Mesendoderm (in vitro differentiated cells): ENCODE measurements at regions not wholly inside any gene's neighbourhood (a gene's known extent, or its start where the extent isn't known, plus 50 kb on each side); places are given as distances from the start of the nearest gene placed in this dataset.
"Not testable (repeated sequence)": the region's sequence is repeated elsewhere in the genome, so short reads cannot be mapped to it uniquely, and the experiment has no call there.

Source experiments
- DNase-seq: peaks from one replicate; pipeline ENCODE4 v3.0.0; 2013
- H2AK5ac ChIP-seq: 2 replicates; pipeline ENCODE4 v1.6.1; 2013; ENCODE audit warnings: low read length, inconsistent platforms
- H2BK120ac ChIP-seq: 2 replicates; pipeline ENCODE4 v1.6.1; 2013; ENCODE audit warnings: low read depth, mild to moderate bottlenecking, low read length, moderate library complexity, mixed read lengths
- H2BK15ac ChIP-seq: replicated peaks from 2 replicates; pipeline ENCODE4 v1.6.1; 2013; ENCODE audit warnings: low read depth, mild to moderate bottlenecking, moderate library complexity
- H2BK5ac ChIP-seq: 2 replicates; pipeline ENCODE4 v1.6.1; 2013; ENCODE audit warnings: low read length, inconsistent platforms
- H3K18ac ChIP-seq: 2 replicates; pipeline ENCODE4 v1.6.1; 2013; ENCODE audit warnings: mild to moderate bottlenecking, low read length, mixed read lengths
- H3K23ac ChIP-seq: one replicate; pipeline ENCODE4 v1.6.1; 2013; ENCODE audit warnings: low read length
- H3K27ac ChIP-seq: 2 replicates; pipeline ENCODE4 v1.5.1; 2013; ENCODE audit warnings: low read depth, mild to moderate bottlenecking, inconsistent platforms, low read length, moderate library complexity
- H3K27me3 ChIP-seq: 2 replicates; pipeline ENCODE4 v1.6.1; 2013; ENCODE audit warnings: low read length, control low read depth, mild to moderate bottlenecking, inconsistent platforms; ENCODE audit not compliant: insufficient read depth, poor library complexity
- H3K36me3 ChIP-seq: 2 replicates; pipeline ENCODE4 v1.6.1; 2013; ENCODE audit warnings: low read length, inconsistent platforms; ENCODE audit not compliant: control insufficient read depth, insufficient read depth
- H3K4ac ChIP-seq: one replicate; pipeline ENCODE4 v1.6.1; 2013; ENCODE audit warnings: low read depth, mild to moderate bottlenecking, low read length, moderate library complexity
- H3K4me1 ChIP-seq: 2 replicates; pipeline ENCODE4 v1.6.1; 2013; ENCODE audit warnings: low read depth, low read length, inconsistent platforms; ENCODE audit not compliant: control insufficient read depth
- H3K4me2 ChIP-seq: 2 replicates; pipeline ENCODE4 v1.6.1; 2013; ENCODE audit warnings: low read length
- H3K4me3 ChIP-seq: 2 replicates; pipeline ENCODE4 v1.5.1; 2013; ENCODE audit warnings: mild to moderate bottlenecking, low read length
- H3K56ac ChIP-seq: one replicate; pipeline ENCODE4 v1.6.1; 2013; ENCODE audit warnings: low read length
- H3K79me1 ChIP-seq: 2 replicates; pipeline ENCODE4 v1.6.1; 2013; ENCODE audit warnings: low read length, inconsistent platforms
- H3K79me2 ChIP-seq: 2 replicates; pipeline ENCODE4 v1.6.1; 2013; ENCODE audit warnings: mild to moderate bottlenecking, low read length; ENCODE audit not compliant: control insufficient read depth, insufficient read depth
- H3K9ac ChIP-seq: 2 replicates; pipeline ENCODE4 v1.6.1; 2013; ENCODE audit warnings: low read length, inconsistent platforms
- H4K5ac ChIP-seq: one replicate; pipeline ENCODE4 v1.6.1; 2013; ENCODE audit warnings: low read length
- H4K8ac ChIP-seq: one replicate; pipeline ENCODE4 v1.6.1; 2013; ENCODE audit warnings: low read depth, mild to moderate bottlenecking, control low read depth, low read length, moderate library complexity
- WGBS: extraction: QIAGEN DNeasy Blood & Tissue Kit; methylation state at CpG from one replicate; pipeline ENCODE4 v1.1.7; 2013; ENCODE audit warnings: low lambda C conversion rate, missing lambda C conversion rate; ENCODE audit not compliant: insufficient coverage; ENCODE audit errors: extremely low coverage; 5-methylcytosine and 5-hydroxymethylcytosine counted together

- Histone ChIP-seq H3K36me3 (no peaks in the 10 kb centered on the region), H3K4me1 (no peaks in the 10 kb centered on the region), H2BK15ac (no peak overlapping the region), H2BK120ac (no peak overlapping the region), H4K5ac (no peak overlapping the region), H2BK5ac (no peak overlapping the region), H3K4ac (no peak overlapping the region), H3K4me3 (no peak overlapping the region), H3K27ac (no peak overlapping the region), H3K18ac (no peak overlapping the region), H3K27me3 (no peaks in the 10 kb centered on the region), H3K9ac (no peak overlapping the region), H3K4me2 (no peak overlapping the region), H3K79me1 (no peaks in the 10 kb centered on the region), H3K56ac (no peak overlapping the region), H2AK5ac (no peak overlapping the region), H4K8ac (no peak overlapping the region), H3K23ac (no peak overlapping the region), H3K79me2 (no peaks in the 10 kb centered on the region)
- DNase-seq = no peak
- no CpG with 5 or more reads among the region's 1 CpG for WGBS
These were observed 573.8 kb downstream of the POM121L12 start for GRCh38 chr7:53609185-53609584.

GRCh38 chr7:53611043-53611442 lies 575.6 kb downstream of the POM121L12 start:
- no peaks in the 10 kb centered on the region for H3K4me1 ChIP-seq
- no CpG with 5 or more reads among the region's 3 CpGs for WGBS
- H3K56ac ChIP-seq = no peak overlapping the region
- H3K23ac ChIP-seq = no peak overlapping the region
- no peak overlapping the region for H3K18ac ChIP-seq
- H4K8ac ChIP-seq = no peak overlapping the region
- no peak overlapping the region for H3K27ac ChIP-seq
- H3K9ac ChIP-seq = no peak overlapping the region
- H3K4me2 ChIP-seq = no peak overlapping the region
- no peak overlapping the region for H2BK15ac ChIP-seq
- H2BK5ac ChIP-seq = no peak overlapping the region
- no peak overlapping the region for H2AK5ac ChIP-seq
- no peak for DNase-seq
- H3K27me3 ChIP-seq = no peaks in the 10 kb centered on the region
- H3K4ac ChIP-seq = no peak overlapping the region
- H3K79me1 ChIP-seq = no peaks in the 10 kb centered on the region
- no peak overlapping the region for H4K5ac ChIP-seq
- no peak overlapping the region for H3K4me3 ChIP-seq
- H3K79me2 ChIP-seq = no peaks in the 10 kb centered on the region
- no peak overlapping the region for H2BK120ac ChIP-seq
- H3K36me3 ChIP-seq = no peaks in the 10 kb centered on the region

GRCh38 chr7:53624356-53624755 lies 588.9 kb downstream of the POM121L12 start:
- DNase-seq = no peak
- Histone ChIP-seq H2BK120ac (no peak overlapping the region), H3K4ac (no peak overlapping the region), H3K79me1 (no peaks in the 10 kb centered on the region), H3K4me1 (no peaks in the 10 kb centered on the region), H2AK5ac (no peak overlapping the region), H3K27me3 (no peaks in the 10 kb centered on the region), H2BK5ac (no peak overlapping the region), H3K36me3 (no peaks in the 10 kb centered on the region), H3K4me2 (no peak overlapping the region), H3K4me3 (no peak overlapping the region), H3K18ac (no peak overlapping the region), H3K27ac (no peak overlapping the region), H3K56ac (no peak overlapping the region), H2BK15ac (no peak overlapping the region), H3K23ac (no peak overlapping the region), H4K5ac (no peak overlapping the region), H3K9ac (no peak overlapping the region), H3K79me2 (no peaks in the 10 kb centered on the region), H4K8ac (no peak overlapping the region)
- no CpG with 5 or more reads among the region's 4 CpGs for WGBS

- H3K4me3 ChIP-seq = no peak overlapping the region
- WGBS = no CpG with 5 or more reads among the region's 6 CpGs
- no peak for DNase-seq
- no peak overlapping the region for H3K9ac ChIP-seq
- H3K27ac ChIP-seq = no peak overlapping the region
- no peak overlapping the region for H3K18ac ChIP-seq
- H3K79me1 ChIP-seq = no peaks in the 10 kb centered on the region
- no peak overlapping the region for H2AK5ac ChIP-seq
- no peak overlapping the region for H4K8ac ChIP-seq
- no peak overlapping the region for H2BK120ac ChIP-seq
- H3K4ac ChIP-seq = no peak overlapping the region
- no peaks in the 10 kb centered on the region for H3K27me3 ChIP-seq
- H4K5ac ChIP-seq = no peak overlapping the region
- H2BK5ac ChIP-seq = no peak overlapping the region
- no peaks in the 10 kb centered on the region for H3K79me2 ChIP-seq
- no peaks in the 10 kb centered on the region for H3K36me3 ChIP-seq
- no peak overlapping the region for H3K23ac ChIP-seq
- H3K4me1 ChIP-seq = no peaks in the 10 kb centered on the region
- H3K56ac ChIP-seq = no peak overlapping the region
- H2BK15ac ChIP-seq = no peak overlapping the region
- no peak overlapping the region for H3K4me2 ChIP-seq
These were observed 593.3 kb downstream of the POM121L12 start for GRCh38 chr7:53628775-53629174.

GRCh38 chr7:53635251-53635650 lies 599.8 kb downstream of the POM121L12 start:
- not testable (repeated sequence) for H3K27ac ChIP-seq, H3K56ac ChIP-seq, H3K4ac ChIP-seq, DNase-seq, H3K27me3 ChIP-seq, H3K9ac ChIP-seq, H3K4me3 ChIP-seq, H3K4me2 ChIP-seq, H2BK5ac ChIP-seq, H2BK15ac ChIP-seq, H3K23ac ChIP-seq, H2AK5ac ChIP-seq, H3K36me3 ChIP-seq, H3K79me2 ChIP-seq, H3K4me1 ChIP-seq, H3K79me1 ChIP-seq, H4K5ac ChIP-seq, H2BK120ac ChIP-seq, H4K8ac ChIP-seq, H3K18ac ChIP-seq
- WGBS = no CpG with 5 or more reads among the region's 5 CpGs

GRCh38 chr7:53638517-53638916 lies 603.1 kb downstream of the POM121L12 start:
- no peak overlapping the region for H3K9ac ChIP-seq
- no peak overlapping the region for H2BK120ac ChIP-seq
- H3K4me2 ChIP-seq = no peak overlapping the region
- no peaks in the 10 kb centered on the region for H3K36me3 ChIP-seq
- no peak overlapping the region for H4K8ac ChIP-seq
- H4K5ac ChIP-seq = no peak overlapping the region
- no peak overlapping the region for H3K27ac ChIP-seq
- no peak for DNase-seq
- H3K79me2 ChIP-seq = no peaks in the 10 kb centered on the region
- no peaks in the 10 kb centered on the region for H3K27me3 ChIP-seq
- H3K56ac ChIP-seq = no peak overlapping the region
- no peak overlapping the region for H2AK5ac ChIP-seq
- H2BK5ac ChIP-seq = no peak overlapping the region
- H3K79me1 ChIP-seq = no peaks in the 10 kb centered on the region
- H3K23ac ChIP-seq = no peak overlapping the region
- no peak overlapping the region for H3K4ac ChIP-seq
- H3K18ac ChIP-seq = no peak overlapping the region
- H3K4me3 ChIP-seq = no peak overlapping the region
- H3K4me1 ChIP-seq = no peaks in the 10 kb centered on the region
- H2BK15ac ChIP-seq = no peak overlapping the region
